ENCODE measurements at regions not wholly inside any gene's neighbourhood (a gene's known extent, or its start where the extent isn't known, plus 50 kb on each side); places are given as distances from the start of the nearest gene placed in this dataset.

GRCh38 chr6:167742719-167743303, 83.9 kb upstream of the AFDN start:
- TF ChIP-seq CTCF (IDR thresholded peaks at IDR 0.05; ENCODE audit: low read depth, low read length) (no peak), POLR2A (IDR thresholded peaks at IDR 0.05; ENCODE audit: extremely low read depth, insufficient read length) (no peak)
